Keratinocyte (primary cell): ENCODE measurements at regions not wholly inside any gene's neighbourhood (a gene's known extent, or its start where the extent isn't known, plus 50 kb on each side); places are given as distances from the start of the nearest gene placed in this dataset.

Experiments used
- DNase-seq: peaks from one replicate; pipeline ENCODE4 v3.0.0-alpha.2; 2011; ENCODE audit warnings: low read depth, missing footprints, low spot score
- FAIRE-seq: peaks from 2 replicates; lab custom pipeline; 2011; peaks lifted over from hg19 to GRCh38; lab: Jason Lieb, UNC
- H2AFZ ChIP-seq: 2 replicates; pipeline ENCODE4 v1.6.0; 2012; ENCODE audit warnings: low read length, control low read depth, inconsistent platforms; ENCODE audit not compliant: control insufficient read depth
- H3K27ac ChIP-seq: 2 replicates; pipeline ENCODE4 v1.5.1; 2011; ENCODE audit warnings: low read length; ENCODE audit not compliant: control insufficient read depth, insufficient read depth
- H3K27me3 ChIP-seq: 3 replicates; pipeline ENCODE4 v1.6.0; 2011; ENCODE audit warnings: low read length; ENCODE audit not compliant: control insufficient read depth, insufficient read depth; ENCODE audit errors: extremely low read depth
- H3K36me3 ChIP-seq, 2 experiments: 2 replicates in 1 of 2; 3 replicates in 1 of 2; pipeline ENCODE4 v1.5.1; 2011; ENCODE audit warnings: low read length in 2 of 2, mild to moderate bottlenecking in 1 of 2; ENCODE audit not compliant: control insufficient read depth in 2 of 2, insufficient read depth in 2 of 2; ENCODE audit errors: extremely low read depth in 1 of 2
- H3K4me1 ChIP-seq: 3 replicates; pipeline ENCODE4 v1.5.1; 2011; ENCODE audit warnings: low read length; ENCODE audit not compliant: control insufficient read depth, insufficient read depth; ENCODE audit errors: extremely low read depth
- H3K4me2 ChIP-seq: 3 replicates; pipeline ENCODE4 v1.6.0; 2011; ENCODE audit warnings: low read depth, low read length; ENCODE audit not compliant: control insufficient read depth, insufficient read depth; ENCODE audit errors: extremely low read depth
- H3K4me3 ChIP-seq, 3 experiments: fragments of 200-600 bp in 1 of 3; sonication (generic) in 1 of 3; 2 replicates in 2 of 3; 3 replicates in 1 of 3; pipeline ENCODE4 v1.5.1; 2011 to 2016; ENCODE audit warnings: low read length in 3 of 3, mild to moderate bottlenecking in 3 of 3, control low read depth in 2 of 3, inconsistent platforms in 1 of 3, low read depth in 1 of 3, mixed read lengths in 1 of 3, mixed run types in 1 of 3, moderate library complexity in 1 of 3; ENCODE audit not compliant: control insufficient read depth in 2 of 3, insufficient read depth in 2 of 3; ENCODE audit errors: extremely low read depth in 1 of 3
- H3K79me2 ChIP-seq: 2 replicates; pipeline ENCODE4 v1.6.0; 2012; ENCODE audit warnings: low read length; ENCODE audit not compliant: control insufficient read depth, insufficient read depth
- H3K9ac ChIP-seq: 3 replicates; pipeline ENCODE4 v1.6.0; 2011; ENCODE audit warnings: low read length; ENCODE audit not compliant: control insufficient read depth, insufficient read depth; ENCODE audit errors: extremely low read depth
- H3K9me1 ChIP-seq: 3 replicates; pipeline ENCODE4 v1.6.0; 2011; ENCODE audit warnings: low read length; ENCODE audit not compliant: control insufficient read depth, insufficient read depth; ENCODE audit errors: extremely low read depth
- H3K9me3 ChIP-seq: 2 replicates; pipeline ENCODE4 v1.5.1; 2012; ENCODE audit warnings: low read depth, low read length; ENCODE audit not compliant: control insufficient read depth
- H4K20me1 ChIP-seq: 3 replicates; pipeline ENCODE4 v1.6.0; 2011; ENCODE audit warnings: low read length; ENCODE audit not compliant: control insufficient read depth, insufficient read depth; ENCODE audit errors: extremely low read depth
- CTCF ChIP-seq, 3 experiments: IDR thresholded peaks in 1 of 3; conservative IDR thresholded peaks in 1 of 3; optimal IDR thresholded peaks in 1 of 3; 2 replicates in 2 of 3; 3 replicates in 1 of 3; pipeline versions ENCODE3 to v1.5.1; 2011; ENCODE audit warnings: low read length in 3 of 3, mild to moderate bottlenecking in 3 of 3, moderate library complexity in 2 of 3, control low read depth in 1 of 3, inconsistent platforms in 1 of 3; ENCODE audit not compliant: insufficient read depth in 2 of 3; ENCODE audit errors: extremely low read depth in 1 of 3
- EZH2 ChIP-seq: IDR thresholded peaks from one replicate; pipeline ENCODE4 v1.6.1; 2012; ENCODE audit warnings: inconsistent platforms, mild to moderate bottlenecking, low read length, moderate library complexity
- dilution Hi-C: fragments of 300-500 bp; cut with MboI; formaldehyde crosslinking; loops from one replicate; pipeline ENCODE4 v1.7.0; 2020; ENCODE audit warnings: low sequenced_read_pairs; ENCODE audit not compliant: extremely low pct_ligation_motif_present

- no peak overlapping the region for H3K9ac ChIP-seq
- FAIRE-seq (no peak), DNase-seq (no peak)
- no peak overlapping the region for H2AFZ ChIP-seq
- no peak overlapping the region for H3K4me2 ChIP-seq
- H3K36me3 ChIP-seq: no peaks in the 10 kb centered on the region
- no peaks in the 10 kb centered on the region for H3K4me1 ChIP-seq
- no peaks in the 10 kb centered on the region for H3K27me3 ChIP-seq
- no peak overlapping the region for H3K4me3 ChIP-seq
- H3K9me1 ChIP-seq: no peaks in the 10 kb centered on the region
- H4K20me1 ChIP-seq: no peaks in the 10 kb centered on the region
- no peak overlapping the region for H3K27ac ChIP-seq
- TF ChIP-seq CTCF (optimal IDR thresholded peaks at IDR 0.05 in 1 of 3, IDR thresholded peaks at IDR 0.05 in 1 of 3, conservative IDR thresholded peaks at IDR 0.05 in 1 of 3; ENCODE audit: extremely low read depth in 1 of 3, insufficient read depth in 2 of 3, low read length in 3 of 3) (no peak), EZH2 (no peak)
- dilution Hi-C loops: no loop called here
- no peaks in the 10 kb centered on the region for H3K9me3 ChIP-seq
- no peaks in the 10 kb centered on the region for H3K79me2 ChIP-seq
Observed at GRCh38 chr4:156456830-156457229, 503.2 kb upstream of the CTSO start.

DNA sequence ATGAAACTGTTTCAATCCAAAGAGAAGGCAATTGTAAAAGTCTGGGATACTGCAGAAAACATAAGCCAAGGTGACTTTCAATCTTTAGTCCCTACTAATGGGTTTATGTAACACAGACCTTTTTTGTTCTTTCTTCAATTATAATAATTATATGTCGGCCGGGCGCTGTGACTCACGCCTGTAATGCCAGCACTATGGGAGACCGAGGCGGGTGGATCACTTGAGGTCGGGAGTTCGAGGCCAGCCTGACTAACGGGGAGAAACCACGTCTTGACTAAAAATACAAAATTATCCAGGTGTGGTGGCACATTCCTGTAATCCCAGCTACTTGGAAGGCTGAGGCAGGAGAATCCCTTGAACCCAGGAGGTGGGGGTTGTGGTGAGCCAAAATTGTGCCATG, 489.8 kb upstream of the CTSO start:
- Histone ChIP-seq H3K27me3 (no peaks in the 10 kb centered on the region), H3K9ac (no peak overlapping the region), H3K4me2 (no peak overlapping the region), H3K4me3 (no peak overlapping the region), H3K27ac (no peak overlapping the region), H3K79me2 (no peaks in the 10 kb centered on the region), H3K9me1 (no peaks in the 10 kb centered on the region), H3K4me1 (no peaks in the 10 kb centered on the region), H2AFZ (no peak overlapping the region), H4K20me1 (no peaks in the 10 kb centered on the region), H3K36me3 (no peaks in the 10 kb centered on the region), H3K9me3 (no peaks in the 10 kb centered on the region)
- TF ChIP-seq CTCF (optimal IDR thresholded peaks at IDR 0.05 in 1 of 3, IDR thresholded peaks at IDR 0.05 in 1 of 3, conservative IDR thresholded peaks at IDR 0.05 in 1 of 3; ENCODE audit: extremely low read depth in 1 of 3, insufficient read depth in 2 of 3, low read length in 3 of 3) (no peak), EZH2 (no peak)
- dilution Hi-C loops: no loop called here
- FAIRE-seq: no peak
- no peak for DNase-seq
